Neural cell (in vitro differentiated cells): ENCODE measurements at regions not wholly inside any gene's neighbourhood (a gene's known extent, or its start where the extent isn't known, plus 50 kb on each side); places are given as distances from the start of the nearest gene placed in this dataset.

Source experiments
- CTCF ChIP-seq: fragments of 450-650 bp; IDR thresholded peaks from 2 replicates; pipeline ENCODE4 v1.5.1; 2014; ENCODE audit warnings: antibody characterized with exemption, mild to moderate bottlenecking, moderate library complexity; ENCODE audit not compliant: poor library complexity, severe bottlenecking
- EP300 ChIP-seq: fragments of 450-650 bp; conservative IDR thresholded peaks from 2 replicates; pipeline ENCODE4 v1.6.1; 2014; ENCODE audit warnings: antibody characterized with exemption, mild to moderate bottlenecking, moderate library complexity; ENCODE audit not compliant: poor library complexity, severe bottlenecking
- POLR2AphosphoS5 ChIP-seq: IDR thresholded peaks from 2 replicates; pipeline ENCODE4 v1.6.1; 2012
- RAD21 ChIP-seq: fragments of 450-650 bp; conservative IDR thresholded peaks from 2 replicates; pipeline ENCODE4 v1.6.1; 2014; ENCODE audit warnings: antibody characterized with exemption, mild to moderate bottlenecking, moderate library complexity

- TF ChIP-seq POLR2AphosphoS5 (no peak), CTCF (no peak), EP300 (no peak), RAD21 (no peak)
Observed at GRCh38 chr3:10632125-10632524, 126.7 kb upstream of the ATP2B2 start.
